Epidermal melanocyte (primary cell): ENCODE measurements at regions not wholly inside any gene's neighbourhood (a gene's known extent, or its start where the extent isn't known, plus 50 kb on each side); places are given as distances from the start of the nearest gene placed in this dataset.

ENCODE experiments used
- DNase-seq: peaks from one replicate; pipeline ENCODE4 v3.0.0; 2011; ENCODE audit warnings: low spot score; ENCODE audit not compliant: insufficient read length

GRCh38 chr3:40803311-40803710 is 278.6 kb downstream of the ZNF621 start:
- no peak for DNase-seq

DNA sequence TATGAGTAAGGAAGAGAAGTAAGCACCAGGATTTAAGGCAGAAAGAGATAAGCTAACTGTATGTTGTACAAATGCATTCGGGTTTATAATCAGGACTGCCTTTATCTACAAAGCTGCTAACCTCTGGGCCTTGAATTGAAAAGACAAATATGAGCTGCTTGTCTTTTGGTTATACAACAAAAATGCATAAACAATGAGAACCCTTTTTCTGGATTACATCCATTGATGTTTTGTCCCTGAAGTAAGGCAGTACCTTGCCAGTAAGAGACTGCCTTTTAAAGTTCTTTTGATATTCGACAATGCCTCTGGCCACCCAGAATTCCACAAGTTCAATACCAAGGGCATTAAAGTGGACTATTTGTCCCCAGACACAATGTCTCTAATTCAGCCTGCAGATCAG is 280.7 kb downstream of the ZNF621 start:
- DNase-seq = no peak

DNA sequence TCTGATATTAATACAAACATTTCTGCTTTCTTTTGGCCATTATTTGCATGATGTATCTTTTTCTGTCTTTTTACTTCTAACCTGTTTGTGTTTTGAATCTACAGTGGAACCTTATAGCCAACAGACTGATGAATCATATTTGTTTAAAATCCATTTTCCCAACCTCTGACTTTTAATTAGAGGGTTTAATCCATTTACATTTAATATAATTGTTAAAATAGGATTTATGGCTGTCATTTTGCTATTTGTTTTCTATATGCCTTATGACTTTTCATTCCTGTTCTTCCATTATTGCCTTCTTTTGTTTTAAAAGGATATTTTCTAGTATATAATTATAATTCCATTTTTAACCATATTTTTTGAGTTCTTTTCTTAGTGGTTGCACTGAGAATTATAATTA is 286.1 kb downstream of the ZNF621 start:
- no peak for DNase-seq

GRCh38 chr3:40817017-40817416 is 292.3 kb downstream of the ZNF621 start:
- DNase-seq = no peak

GRCh38 chr3:40821315-40821714 is 296.6 kb downstream of the ZNF621 start:
- no peak for DNase-seq

DNA sequence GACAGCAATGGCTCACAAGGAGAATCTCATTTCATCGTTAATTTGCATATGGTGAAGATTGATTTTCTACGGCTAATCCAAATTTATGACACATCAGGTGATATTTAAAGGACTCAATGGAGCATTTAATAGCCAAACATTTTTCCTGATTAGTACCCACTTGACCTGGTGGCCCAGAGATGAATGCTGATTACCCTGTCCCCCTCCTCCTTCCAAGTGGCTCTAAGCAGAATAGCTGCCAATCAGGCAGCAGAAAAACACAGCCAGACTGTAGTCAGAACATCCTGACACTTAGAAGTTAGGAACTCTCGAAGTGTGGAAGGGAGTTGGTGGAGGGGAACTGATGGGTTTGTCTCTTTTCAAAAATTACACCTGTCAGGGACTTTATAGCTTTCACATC is 302.5 kb downstream of the ZNF621 start:
- DNase-seq = no peak

DNA sequence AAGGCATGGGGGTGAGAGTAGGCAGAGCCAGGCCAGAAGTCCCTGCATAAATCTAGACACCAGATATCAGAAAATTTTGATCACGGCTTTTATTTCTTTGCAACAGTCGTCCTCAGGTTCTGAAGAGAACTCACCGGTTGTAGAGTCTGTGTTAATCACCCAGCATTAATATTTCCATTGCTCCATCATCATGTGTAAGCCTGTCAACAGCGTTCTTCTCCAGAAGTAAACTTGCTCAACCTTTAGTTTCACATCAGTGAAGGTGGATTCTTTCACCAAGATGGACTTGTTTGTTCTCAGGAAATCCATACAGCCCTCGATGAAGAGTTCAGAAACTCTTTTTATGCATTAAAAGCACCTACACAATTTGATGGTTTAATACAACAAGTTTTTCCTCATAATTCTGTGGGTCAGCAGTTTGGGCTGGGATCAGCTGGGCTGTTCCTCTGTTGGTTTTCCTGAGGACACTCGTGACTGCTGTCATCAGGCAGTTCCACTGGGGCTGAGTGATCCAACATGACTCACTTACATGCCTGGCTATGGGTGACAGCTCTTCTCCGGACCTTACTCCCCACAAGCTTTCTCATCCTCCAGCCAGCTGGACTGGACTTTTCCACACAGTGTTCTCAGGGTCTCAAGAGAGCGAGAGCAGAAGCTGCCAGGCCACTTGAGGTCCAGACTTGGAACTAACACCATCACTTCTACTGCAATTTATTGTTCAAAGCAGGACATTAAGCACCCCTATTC is 303.4 kb downstream of the ZNF621 start:
- DNase-seq = no peak

DNA sequence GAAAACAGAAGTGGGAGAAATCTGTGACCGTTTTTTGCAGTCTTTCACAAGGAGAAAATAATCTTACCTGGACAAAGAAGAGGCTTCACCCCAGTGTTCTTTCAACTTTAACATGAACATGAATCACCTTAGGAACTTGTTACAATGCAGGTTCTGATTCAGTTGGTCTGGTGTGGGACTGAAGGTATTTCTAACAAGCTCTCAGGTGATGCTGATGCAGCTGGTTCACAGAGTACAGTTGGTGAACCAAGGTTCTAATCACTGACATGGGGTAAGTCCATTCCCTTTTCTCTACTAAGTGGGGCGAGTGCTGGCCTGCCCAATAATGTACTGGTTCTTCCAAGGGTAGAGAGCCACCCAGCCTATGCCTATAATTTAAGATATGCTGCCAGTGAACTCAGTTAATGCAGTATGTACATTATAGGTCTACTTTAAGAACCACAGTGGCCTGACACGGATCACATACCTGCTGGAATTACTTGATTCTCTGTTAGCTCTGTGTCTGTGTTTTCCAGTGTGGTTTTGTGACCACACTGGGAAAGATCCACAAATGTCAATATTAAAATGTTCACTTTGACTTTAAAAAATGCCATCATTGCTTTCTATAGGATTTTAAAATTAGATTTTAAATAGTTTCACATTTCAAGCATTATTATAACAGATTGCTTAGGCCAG is 304.1 kb downstream of the ZNF621 start:
- no peak for DNase-seq

DNA sequence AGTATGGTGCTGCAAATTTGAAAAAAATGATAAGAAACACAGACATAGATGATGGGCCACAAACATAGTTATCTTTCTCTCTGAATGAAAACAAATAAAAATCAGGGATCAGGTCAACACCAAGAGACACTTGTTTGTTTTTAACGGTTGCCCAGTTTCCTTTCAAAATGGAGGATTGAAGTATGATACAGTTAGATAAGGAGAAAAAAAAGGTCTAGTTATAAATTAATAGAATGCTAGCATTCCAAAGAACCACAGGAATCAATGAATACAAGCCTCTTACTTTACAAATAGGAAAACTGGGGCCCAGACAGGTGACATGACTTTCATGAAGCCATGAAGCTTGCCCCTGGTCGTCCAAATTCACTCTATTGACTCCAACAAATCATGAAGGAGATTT is 305.1 kb downstream of the ZNF621 start:
- DNase-seq = no peak

DNA sequence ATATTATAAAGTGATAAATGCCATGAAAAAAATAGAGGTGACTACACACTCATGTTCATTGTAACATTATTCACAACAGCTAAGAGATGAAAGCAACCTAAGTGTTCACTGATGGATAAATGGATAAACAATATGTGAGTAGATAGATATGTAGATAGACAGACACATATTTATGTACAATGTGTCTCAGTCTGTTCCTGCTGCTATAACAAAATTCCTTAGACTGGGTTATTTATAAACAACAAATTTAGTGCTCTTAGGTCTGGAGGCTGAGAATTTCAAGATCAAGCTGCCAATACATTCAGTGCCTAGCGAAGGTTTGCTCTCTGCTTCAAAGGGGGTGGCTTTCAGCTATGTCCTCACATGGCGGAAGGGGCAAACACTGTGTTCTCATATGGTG is 312.5 kb downstream of the ZNF621 start:
- no peak for DNase-seq

DNA sequence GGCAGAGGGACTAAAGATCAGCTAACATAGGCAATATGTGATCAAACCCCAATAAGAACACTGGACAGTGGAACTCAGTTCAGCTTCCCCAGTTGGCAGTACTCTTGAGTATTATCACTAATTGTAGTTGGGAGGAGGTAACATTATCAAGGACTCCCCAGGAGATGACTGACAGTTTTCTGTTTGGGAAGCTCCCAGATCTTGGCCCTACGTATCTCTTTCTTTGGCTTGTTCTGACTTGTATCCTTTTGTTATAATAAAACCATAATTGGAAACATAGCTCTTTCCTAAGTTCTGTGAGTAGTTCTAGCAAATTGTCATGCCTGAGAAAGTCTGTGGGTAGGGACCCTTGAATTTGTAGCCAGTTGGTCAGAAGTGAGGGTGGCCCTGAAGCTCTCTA is 316.4 kb downstream of the ZNF621 start:
- DNase-seq = no peak

DNA sequence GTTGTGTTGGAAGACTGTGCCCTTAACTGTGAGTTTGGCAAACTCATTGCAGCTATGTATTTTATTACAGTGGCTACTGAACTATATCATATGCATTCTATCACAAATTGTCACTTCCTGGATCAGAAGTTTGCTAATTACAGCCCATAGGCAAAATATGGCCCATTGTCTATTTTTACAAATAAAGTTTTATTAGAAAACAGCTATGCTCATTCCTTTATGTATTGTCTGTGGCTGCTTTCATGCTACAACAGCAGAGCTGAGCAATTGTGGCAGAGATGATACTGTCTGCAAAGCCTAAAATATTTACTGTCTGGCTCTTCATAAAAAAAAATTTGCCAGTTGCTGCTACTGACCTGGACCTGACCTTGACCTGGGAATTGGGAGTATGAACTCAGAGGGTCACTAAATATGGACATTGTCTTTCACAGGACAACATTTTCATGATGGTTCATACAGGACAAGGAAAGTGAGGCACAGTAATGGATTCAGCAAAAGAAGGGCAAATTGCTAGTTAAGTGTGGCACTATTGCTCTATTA is 316.9 kb downstream of the ZNF621 start:
- no peak for DNase-seq

- no peak for DNase-seq
Measured at GRCh38 chr3:40842714-40843113, 318.0 kb downstream of the ZNF621 start.

- DNase-seq = no peak
Measured at GRCh38 chr3:40843208-40843624, 318.5 kb downstream of the ZNF621 start.

- DNase-seq = no peak
Measured at GRCh38 chr3:40843851-40844548, 319.2 kb downstream of the ZNF621 start.

GRCh38 chr3:40844896-40845295 is 320.1 kb downstream of the ZNF621 start:
- no peak for DNase-seq

DNA sequence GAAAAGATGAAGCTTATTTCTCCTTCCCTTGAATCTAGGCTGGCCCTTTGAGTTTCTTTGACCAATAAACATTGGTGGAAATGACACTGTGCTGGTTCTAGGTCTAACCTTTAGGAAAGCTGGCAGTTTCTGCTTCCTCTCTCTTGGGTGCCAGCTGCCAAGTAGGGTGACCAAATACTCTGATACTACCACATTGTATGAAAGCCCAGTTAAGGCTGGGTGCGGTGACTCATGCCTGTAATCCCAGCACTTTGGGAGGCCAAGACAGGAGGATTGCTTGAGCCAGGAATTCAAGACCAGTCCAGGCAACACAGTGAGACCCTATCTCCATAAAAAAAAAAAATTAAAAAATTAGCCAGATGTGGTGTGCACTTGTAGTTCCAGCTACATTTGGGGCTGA is 320.7 kb downstream of the ZNF621 start:
- no peak for DNase-seq

GRCh38 chr3:40845916-40846315 is 321.2 kb downstream of the ZNF621 start:
- DNase-seq = no peak

DNA sequence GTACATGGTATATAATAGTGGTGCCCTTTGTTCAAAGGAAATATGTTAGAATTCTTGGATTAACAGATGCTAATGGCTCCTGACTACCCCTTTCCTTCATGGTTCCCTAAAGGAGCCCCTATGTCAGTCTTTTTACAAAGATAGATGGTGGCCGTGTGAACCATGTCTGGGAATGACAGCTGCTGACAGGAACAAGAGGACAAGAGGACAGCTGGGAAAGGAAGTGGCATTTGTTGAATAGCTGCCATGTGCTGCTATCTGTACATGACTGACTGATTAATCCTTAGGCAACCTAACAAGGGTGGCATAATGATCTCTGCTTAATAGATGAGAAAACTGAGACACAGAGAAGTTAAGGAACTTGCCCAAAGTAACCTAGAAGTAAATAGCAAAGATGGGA is 321.7 kb downstream of the ZNF621 start:
- DNase-seq = no peak

DNA sequence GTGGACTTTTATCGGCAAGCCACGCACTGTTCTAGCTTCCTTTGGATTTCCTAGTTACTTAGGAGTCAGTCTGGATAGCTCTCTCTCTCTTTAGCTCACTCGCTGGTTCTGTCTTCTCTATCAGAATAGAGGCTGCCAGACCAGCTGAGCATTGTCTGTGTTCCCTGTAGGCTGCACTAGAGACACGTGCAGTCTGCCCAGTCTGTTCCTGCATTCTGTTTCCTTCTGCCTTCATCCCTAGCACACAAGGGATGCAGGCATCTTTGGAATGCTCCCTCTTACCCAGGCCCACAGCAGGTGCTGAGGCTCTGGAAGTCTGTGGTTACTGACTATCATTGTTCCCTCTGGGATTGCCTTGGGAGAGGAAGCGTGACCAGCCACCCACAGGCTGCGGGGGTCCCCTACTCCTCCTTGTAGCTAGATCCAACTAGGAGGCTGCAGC is 322.8 kb downstream of the ZNF621 start:
- peak; percentile 38 for DNase-seq

DNA sequence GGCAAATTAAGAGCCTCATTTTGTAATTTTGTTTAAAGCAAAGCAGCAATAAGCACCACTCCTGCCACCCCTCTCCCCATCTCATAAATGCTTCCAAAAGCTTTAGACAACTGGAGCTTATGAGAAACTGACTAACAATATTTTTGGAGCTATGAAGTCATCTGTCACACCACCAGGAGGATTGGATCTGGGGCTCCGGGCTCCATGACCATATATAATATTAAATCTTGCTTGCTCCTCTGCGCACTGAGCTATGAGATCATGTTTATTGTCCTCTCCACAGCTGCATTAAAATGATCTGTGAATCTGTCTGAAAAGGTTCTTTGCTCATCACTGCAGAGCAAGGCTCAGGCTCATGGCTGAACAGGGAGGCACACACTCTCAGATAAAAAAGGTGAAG is 323.7 kb downstream of the ZNF621 start:
- DNase-seq = no peak

GRCh38 chr3:40850861-40851260 is 326.1 kb downstream of the ZNF621 start:
- no peak for DNase-seq
